ENCODE measurements at regions not wholly inside any gene's neighbourhood (a gene's known extent, or its start where the extent isn't known, plus 50 kb on each side); places are given as distances from the start of the nearest gene placed in this dataset.

DNA sequence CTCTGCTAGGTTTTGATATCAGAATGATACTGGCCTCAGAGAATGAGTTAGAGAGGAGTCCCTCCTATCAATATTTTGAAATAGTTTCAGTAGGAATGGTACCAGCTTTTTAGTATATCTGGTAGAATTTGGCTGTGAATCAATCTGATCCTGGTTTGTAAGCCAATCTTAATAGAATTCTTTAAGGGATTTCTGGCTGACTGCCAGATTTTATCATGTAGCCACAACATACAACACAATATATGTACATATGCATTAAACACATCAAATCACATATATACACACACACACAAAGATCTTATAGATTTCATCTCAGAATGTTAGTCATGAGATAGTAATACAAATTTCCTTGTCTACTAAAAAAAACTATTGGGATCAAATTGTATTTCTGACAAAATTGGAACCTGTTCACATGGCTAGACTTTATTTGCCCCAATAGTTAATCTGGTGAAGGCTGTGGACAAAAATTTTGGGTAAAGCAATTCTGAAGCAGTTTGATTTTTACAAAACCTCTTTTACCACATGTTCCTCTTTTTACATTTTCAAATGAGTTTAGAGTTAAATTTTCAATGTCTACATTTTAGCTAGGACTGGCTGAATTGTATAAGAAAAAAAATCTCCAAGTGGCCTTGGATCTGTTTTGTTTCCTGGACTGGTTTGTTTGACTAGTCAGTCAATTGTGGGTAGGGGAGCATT lies 151.7 kb downstream of the FASLG start:
- no peak for DNase-seq

- no peak for DNase-seq
Observed at GRCh38 chr1:172811694-172812093, 152.8 kb downstream of the FASLG start.

DNA sequence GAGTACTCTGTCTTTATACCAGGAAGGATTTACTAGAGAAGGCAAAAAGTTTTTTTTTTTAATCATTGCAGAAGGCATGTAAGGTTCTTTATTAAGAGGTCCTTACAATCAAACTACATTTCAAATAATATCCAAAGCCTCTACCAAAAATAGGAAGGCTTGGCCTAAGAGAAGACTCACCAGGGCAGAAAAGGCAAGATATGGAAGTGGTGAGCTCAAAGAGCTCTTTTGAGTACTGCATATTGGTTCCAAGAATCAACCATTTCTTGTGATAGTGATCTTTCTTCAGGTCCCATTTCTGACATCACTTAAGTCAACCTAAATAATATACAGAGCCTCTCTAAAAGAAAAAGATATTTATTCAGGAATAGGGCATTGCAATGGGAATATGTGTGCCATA lies 153.2 kb downstream of the FASLG start:
- DNase-seq = no peak

GRCh38 chr1:172813330-172813729 lies 154.4 kb downstream of the FASLG start:
- DNase-seq = no peak

GRCh38 chr1:172814428-172814827 lies 155.5 kb downstream of the FASLG start:
- no peak for DNase-seq

GRCh38 chr1:172815740-172816139 lies 156.8 kb downstream of the FASLG start:
- DNase-seq = no peak

DNA sequence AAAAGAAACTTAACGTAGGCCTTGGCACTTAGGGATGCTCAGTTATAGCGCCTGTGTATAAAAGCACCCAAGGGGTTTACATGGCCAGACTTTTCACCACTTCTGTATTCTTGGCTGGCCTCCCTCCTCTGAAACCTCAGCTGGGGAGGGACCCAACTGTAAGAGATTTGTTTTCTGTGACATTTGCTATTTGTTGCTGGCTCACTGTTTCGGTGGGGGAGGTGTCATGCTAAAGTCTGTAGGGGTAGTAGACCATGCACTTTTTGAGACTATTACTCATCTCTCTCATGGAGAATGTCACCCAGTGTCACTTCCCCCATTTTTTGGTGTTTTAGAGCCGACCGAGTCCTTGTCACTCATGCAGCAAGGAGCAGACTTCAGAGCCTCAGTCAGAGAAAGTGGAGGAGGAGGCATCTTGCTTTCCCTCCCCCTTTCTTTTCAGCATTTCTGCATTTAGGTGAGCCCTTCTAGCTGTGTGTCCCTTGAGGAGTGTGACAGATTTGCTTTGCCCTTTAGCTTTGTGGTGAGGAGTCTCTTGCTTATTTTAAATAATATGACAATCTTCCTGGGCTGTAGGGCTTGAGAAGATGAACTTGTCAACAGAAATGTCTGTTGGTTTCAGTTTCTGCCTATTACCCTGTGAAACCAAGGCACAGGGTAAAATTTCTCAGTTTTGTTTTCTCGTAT lies 160.1 kb downstream of the FASLG start:
- DNase-seq = no peak

- DNase-seq = no peak
Observed at GRCh38 chr1:172820475-172821158, 161.7 kb downstream of the FASLG start.

DNA sequence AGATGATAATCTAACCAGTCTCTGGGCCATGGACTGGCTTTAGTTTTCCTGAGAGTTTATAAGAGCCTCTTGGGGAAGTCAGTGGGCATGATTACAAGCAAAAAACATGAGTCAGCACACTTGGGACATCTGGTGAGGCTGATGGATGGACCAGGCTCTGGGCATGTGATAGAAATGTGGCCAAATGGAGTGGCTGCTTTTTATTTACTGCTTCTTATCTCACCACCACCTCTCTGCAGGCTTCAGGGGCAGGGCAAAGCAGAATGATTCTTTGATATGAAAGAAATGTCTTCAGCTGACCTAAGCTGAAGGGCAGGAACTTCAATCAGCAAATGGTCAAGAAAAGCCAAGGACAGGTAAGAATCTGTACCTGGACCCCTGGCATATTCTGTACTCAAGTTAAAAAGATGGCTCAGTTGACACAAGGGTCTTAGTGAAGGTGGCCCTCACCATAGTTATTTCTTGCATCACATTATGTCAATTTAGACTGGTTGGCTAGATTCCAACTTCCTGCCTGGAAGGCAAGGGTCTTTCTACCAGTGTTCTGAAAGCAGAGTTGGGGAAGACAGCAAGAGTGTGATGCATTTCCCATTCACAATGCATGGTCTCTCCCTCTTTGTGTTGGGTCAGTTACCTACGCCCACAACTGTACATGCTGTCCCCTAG lies 162.8 kb downstream of the FASLG start:
- DNase-seq = no peak

- DNase-seq = no peak
Observed at GRCh38 chr1:172822886-172823285, 164.0 kb downstream of the FASLG start.

- no peak for DNase-seq
Observed at GRCh38 chr1:172823534-172823933, 164.6 kb downstream of the FASLG start.

- no peak for DNase-seq
Observed at GRCh38 chr1:172824209-172824608, 165.3 kb downstream of the FASLG start.

GRCh38 chr1:172826096-172826741 lies 167.3 kb downstream of the FASLG start:
- peak; percentile 90 for DNase-seq

DNA sequence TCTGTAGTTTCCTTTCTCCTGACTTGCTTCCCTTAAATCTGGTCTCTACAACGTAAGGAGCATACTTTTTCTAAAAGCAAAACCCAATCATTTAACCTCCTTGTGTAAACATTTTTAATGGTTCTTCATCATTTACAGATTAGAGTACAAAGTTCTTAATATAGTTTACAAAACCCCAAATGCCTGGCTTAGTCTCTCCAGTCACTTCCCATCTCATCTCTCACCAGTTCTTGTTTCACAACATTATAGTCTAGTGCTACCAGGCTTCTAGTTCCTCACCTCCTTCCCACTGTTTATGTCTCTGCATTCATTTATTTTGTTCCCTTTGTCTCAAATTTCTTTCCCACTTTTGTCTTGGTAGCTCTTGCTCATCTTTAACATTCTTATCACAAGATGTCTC lies 168.4 kb downstream of the FASLG start:
- no peak for DNase-seq

DNA sequence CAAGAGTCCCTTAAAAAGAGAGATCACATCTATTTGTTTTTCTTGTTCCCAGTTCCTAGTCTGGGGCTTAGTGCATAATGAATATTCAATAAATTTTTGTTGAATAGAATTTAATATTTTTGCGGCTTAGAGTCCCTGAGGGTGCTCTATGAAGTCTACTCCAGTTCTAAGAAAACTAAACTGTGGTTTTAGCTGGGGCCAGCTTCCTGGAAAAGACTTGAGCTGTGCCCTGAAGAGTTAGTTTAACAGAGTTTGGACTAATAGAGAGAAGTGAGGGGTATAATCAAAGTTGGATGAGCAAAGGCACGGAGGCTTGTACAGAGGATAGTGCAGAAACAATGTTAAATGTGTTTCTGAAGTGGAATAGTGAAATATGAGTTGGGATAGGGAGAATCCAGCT lies 168.9 kb downstream of the FASLG start:
- DNase-seq = no peak

- no peak for DNase-seq
Observed at GRCh38 chr1:172832006-172832725, 173.3 kb downstream of the FASLG start.

GRCh38 chr1:172833954-172834353 lies 175.1 kb downstream of the FASLG start:
- no peak for DNase-seq

DNA sequence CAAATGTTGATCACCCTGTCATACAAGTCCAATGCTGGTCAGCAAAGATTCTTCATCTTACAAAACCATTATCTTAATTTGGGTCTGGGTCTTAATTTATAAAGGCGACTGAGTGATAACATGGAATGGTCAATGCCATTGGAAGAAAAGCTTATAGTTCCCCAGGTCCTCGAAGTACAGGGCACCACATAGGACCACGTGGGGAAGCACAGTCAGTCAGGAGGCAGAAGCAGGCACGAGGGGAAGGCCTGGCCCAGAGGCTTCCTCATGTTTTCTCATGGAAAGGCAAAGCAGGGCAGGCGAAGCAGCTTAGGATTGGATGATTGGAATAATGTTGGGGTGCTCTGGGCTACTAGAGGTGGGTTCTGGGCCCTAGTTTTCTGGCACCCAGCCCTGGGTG lies 175.7 kb downstream of the FASLG start:
- DNase-seq = no peak

DNA sequence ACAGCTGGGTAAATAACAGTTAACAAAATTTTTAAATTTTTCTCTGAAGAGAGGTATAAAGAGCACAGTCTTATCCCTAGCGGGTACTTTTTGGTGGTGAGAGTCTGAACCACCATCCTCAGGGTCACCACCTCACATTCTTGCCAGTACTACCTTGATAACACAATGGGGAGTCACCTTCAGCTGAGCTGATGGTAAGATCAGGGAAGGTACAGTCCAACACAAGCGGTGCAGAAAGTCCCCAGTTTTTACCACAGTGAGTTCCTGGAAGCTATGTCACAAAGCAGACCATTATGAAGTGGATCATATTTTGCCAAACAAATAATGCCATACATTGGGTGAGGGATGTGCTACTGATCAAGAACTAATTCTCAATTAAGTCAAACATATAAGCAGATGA lies 176.9 kb downstream of the FASLG start:
- DNase-seq = no peak

GRCh38 chr1:172837816-172838679 lies 179.1 kb downstream of the FASLG start:
- no peak for DNase-seq

GRCh38 chr1:172838680-172839313 lies 179.9 kb downstream of the FASLG start:
- no peak for DNase-seq
